Esophagus muscularis mucosa (tissue), 4 donors: ENCODE measurements at regions not wholly inside any gene's neighbourhood (a gene's known extent, or its start where the extent isn't known, plus 50 kb on each side); places are given as distances from the start of the nearest gene placed in this dataset.
"Not testable (repeated sequence)": the region's sequence is repeated elsewhere in the genome, so short reads cannot be mapped to it uniquely, and the experiment has no call there.

ENCODE experiments used
- DNase-seq: peaks from one replicate; pipeline ENCODE4 v3.0.0-alpha.2; 2017; ENCODE audit errors: extremely low spot score
- H3K27ac ChIP-seq, 4 donors: fragments of 200-600 bp; sonication (generic); replicated peaks in 1 of 4; 1 replicate in 3 of 4; 2 replicates in 1 of 4; pipeline ENCODE4 v1.5.1; 2016 to 2019; ENCODE audit warnings: mild to moderate bottlenecking in 1 of 4
- H3K27me3 ChIP-seq, 4 donors: fragments of 200-600 bp; sonication (generic); one replicate each; pipeline versions ENCODE4 v1.5.1 to v1.6.0; 2016 to 2019
- H3K36me3 ChIP-seq, 4 donors: fragments of 200-600 bp; sonication (generic); one replicate each; pipeline ENCODE4 v1.5.1; 2016 to 2019
- H3K4me1 ChIP-seq, 4 donors: fragments of 200-600 bp; sonication (generic); one replicate each; pipeline ENCODE4 v1.5.1; 2016 to 2019
- H3K4me3 ChIP-seq, 4 donors: fragments of 200-600 bp; sonication (generic); 1 replicate in 2 of 4; 2 replicates in 2 of 4; pipeline ENCODE4 v1.5.1; 2016 to 2019; ENCODE audit warnings: mild to moderate bottlenecking in 4 of 4, moderate library complexity in 1 of 4
- H3K9me3 ChIP-seq, 4 donors: fragments of 200-600 bp; sonication (generic); 1 replicate in 3 of 4; 2 replicates in 1 of 4; pipeline ENCODE4 v1.5.1; 2016 to 2019
- CTCF ChIP-seq, 3 experiments: fragments of 200-600 bp in 2 of 3; fragments of 450-650 bp in 1 of 3; sonication (generic) in 2 of 3; IDR thresholded peaks; one replicate each; pipeline ENCODE4 v1.5.1; 2017 to 2019; ENCODE audit warnings: antibody characterized with exemption in 3 of 3, mild to moderate bottlenecking in 2 of 3, moderate library complexity in 1 of 3
- EP300 ChIP-seq: sonication (generic); formaldehyde crosslinking; IDR thresholded peaks from one replicate; pipeline ENCODE4 v1.6.1; 2017; ENCODE audit warnings: antibody characterized with exemption
- POLR2A ChIP-seq: fragments of 450-650 bp; IDR thresholded peaks from one replicate; pipeline ENCODE4 v1.6.1; 2017; ENCODE audit warnings: antibody characterized with exemption, moderate library complexity, mild to moderate bottlenecking, low read depth
- POLR2AphosphoS5 ChIP-seq, 2 donors: sonication (generic); formaldehyde crosslinking; IDR thresholded peaks; one replicate each; pipeline ENCODE4 v1.6.1; 2017; ENCODE audit warnings: antibody characterized with exemption in 2 of 2
- WGBS: methylation state at CpG from one replicate; pipeline ENCODE4 v1.1.5; 2018; 5-methylcytosine and 5-hydroxymethylcytosine counted together
- intact Hi-C: fragments of 100-400 bp; cut with DNase I; formaldehyde crosslinking; loops from one replicate; pipeline ENCODE4 v1.15.1; 2023

- Histone ChIP-seq H3K4me3 (no peak overlapping the region), H3K27me3 (peaks cover 0 to 2% (median 0%) of the 10 kb centered on the region in 4 donors), H3K4me1 (no peaks in the 10 kb centered on the region), H3K36me3 (no peaks in the 10 kb centered on the region), H3K9me3 (peaks cover 0 to 6% (median 0%) of the 10 kb centered on the region in 4 donors), H3K27ac (no peak overlapping the region)
- 46% methylated on average over 4 of the region's 4 CpGs for WGBS
- no peak for DNase-seq
- no peak for TF ChIP-seq EP300
- TF ChIP-seq POLR2AphosphoS5 (IDR thresholded peaks at IDR 0.05): no peak
- TF ChIP-seq CTCF (IDR thresholded peaks at IDR 0.05): no peak
- TF ChIP-seq POLR2A: no peak
- intact Hi-C loops: no loop called here
These were observed 51.5 kb upstream of the IFNE start for GRCh38 chr9:21533597-21533996.

GRCh38 chr9:21535396-21535795, 53.3 kb upstream of the IFNE start:
- intact Hi-C loops: no loop called here
- no peak overlapping the region for H3K27ac ChIP-seq
- H3K27me3 ChIP-seq: no peaks in the 10 kb centered on the region
- TF ChIP-seq EP300 (no peak), POLR2A (no peak), POLR2AphosphoS5 (IDR thresholded peaks at IDR 0.05) (no peak), CTCF (IDR thresholded peaks at IDR 0.05) (no peak)
- H3K4me3 ChIP-seq: no peak overlapping the region
- WGBS: 88% methylated on average over 2 of the region's 2 CpGs
- no peak for DNase-seq
- no peaks in the 10 kb centered on the region for H3K9me3 ChIP-seq
- no peaks in the 10 kb centered on the region for H3K4me1 ChIP-seq
- no peaks in the 10 kb centered on the region for H3K36me3 ChIP-seq

- Histone ChIP-seq H3K36me3 (no peaks in the 10 kb centered on the region), H3K4me3 (no peak overlapping the region), H3K27ac (no peak overlapping the region), H3K4me1 (no peaks in the 10 kb centered on the region), H3K27me3 (no peaks in the 10 kb centered on the region), H3K9me3 (no peaks in the 10 kb centered on the region)
- intact Hi-C loops: no loop called here
- DNase-seq: no peak
- 57% methylated on average over 2 of the region's 2 CpGs for WGBS
- TF ChIP-seq EP300 (no peak), CTCF (IDR thresholded peaks at IDR 0.05) (no peak), POLR2A (no peak), POLR2AphosphoS5 (IDR thresholded peaks at IDR 0.05) (no peak)
These were observed 60.7 kb upstream of the IFNE start for GRCh38 chr9:21542787-21543186.

- intact Hi-C loops: no loop called here
- no peak overlapping the region for H3K4me3 ChIP-seq
- TF ChIP-seq POLR2A (no peak), EP300 (no peak), CTCF (IDR thresholded peaks at IDR 0.05) (no peak), POLR2AphosphoS5 (IDR thresholded peaks at IDR 0.05) (no peak)
- no peaks in the 10 kb centered on the region for H3K36me3 ChIP-seq
- 85% methylated on average over 4 of the region's 4 CpGs for WGBS
- H3K27ac ChIP-seq: no peak overlapping the region
- no peak for DNase-seq
- H3K4me1 ChIP-seq: no peaks in the 10 kb centered on the region
- no peaks in the 10 kb centered on the region for H3K27me3 ChIP-seq
- no peaks in the 10 kb centered on the region for H3K9me3 ChIP-seq
These were observed 61.1 kb upstream of the IFNE start for GRCh38 chr9:21543187-21543586.

GRCh38 chr9:21543816-21544215, 61.7 kb upstream of the IFNE start:
- H3K27ac ChIP-seq, H3K4me1 ChIP-seq, intact Hi-C loops, H3K4me3 ChIP-seq, H3K9me3 ChIP-seq, H3K36me3 ChIP-seq, H3K27me3 ChIP-seq, DNase-seq: not testable (repeated sequence)
- WGBS: 76% methylated on average over 4 of the region's 4 CpGs
